NCI-H526 treated with DMSO at 0.1 percent for 48 hours (cell line): ENCODE measurements at regions not wholly inside any gene's neighbourhood (a gene's known extent, or its start where the extent isn't known, plus 50 kb on each side); places are given as distances from the start of the nearest gene placed in this dataset.
"Not testable (repeated sequence)": the region's sequence is repeated elsewhere in the genome, so short reads cannot be mapped to it uniquely, and the experiment has no call there.

Experiments used
- DNase-seq: peaks from one replicate; lab custom pipeline; 2025; lab: John Stamatoyannopoulos, UW

DNA sequence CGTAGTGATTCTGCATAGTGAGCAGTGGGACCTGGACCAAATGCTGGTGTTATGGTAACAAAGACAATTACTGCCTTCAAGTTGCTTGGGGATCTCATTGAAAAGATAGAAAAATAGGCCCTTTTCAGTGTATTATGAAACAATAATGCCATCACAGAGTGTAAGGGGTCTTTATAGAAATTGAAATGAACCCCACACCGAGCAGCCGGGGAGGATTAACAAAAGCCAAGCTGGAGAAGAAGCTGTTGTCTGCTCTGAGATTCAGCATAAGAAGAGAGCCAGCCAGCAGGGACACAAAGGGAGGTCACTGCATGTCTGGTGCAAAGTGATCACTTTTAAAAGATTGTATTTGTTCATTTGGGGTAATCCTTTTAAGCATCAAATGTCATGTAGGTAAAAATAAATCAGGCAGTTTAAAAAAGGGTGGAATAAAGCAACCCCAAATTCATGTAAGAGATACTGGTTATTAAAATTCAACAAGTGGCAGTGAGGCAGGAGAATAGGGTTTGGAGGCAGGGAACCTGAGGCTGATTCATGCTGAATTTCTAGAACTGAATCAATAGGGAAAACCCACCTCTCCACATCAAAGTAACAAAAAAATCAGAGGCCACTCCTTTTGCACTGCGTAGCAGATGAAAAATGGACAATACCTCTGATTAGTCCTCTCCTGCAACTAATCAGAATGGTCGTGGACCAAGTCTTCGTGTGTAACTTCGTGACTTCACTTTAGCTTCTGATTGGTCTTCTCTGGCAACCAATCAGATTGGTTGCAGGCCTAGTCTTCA lies 1548.3 kb upstream of the SLC10A2 start:
- DNase-seq = no peak

DNA sequence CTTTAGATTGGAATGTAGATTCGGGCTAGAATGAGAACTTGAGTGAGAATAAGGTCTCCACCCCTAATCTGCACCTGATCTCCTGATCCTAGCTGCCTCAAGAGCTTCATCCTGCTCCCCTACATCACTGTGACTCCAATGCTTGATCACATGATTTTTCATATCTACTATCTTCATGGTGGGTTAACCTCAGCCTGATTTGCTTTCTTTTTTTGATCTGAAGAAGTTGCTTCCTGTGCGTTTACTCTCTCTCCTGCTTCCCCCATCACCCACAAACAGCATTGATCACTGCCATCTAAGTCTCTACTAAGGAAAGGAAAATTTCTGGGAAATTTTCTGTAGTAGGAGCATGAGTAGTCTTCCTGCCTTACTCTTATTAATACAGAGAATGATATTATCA lies 1542.1 kb upstream of the SLC10A2 start:
- no peak for DNase-seq

DNA sequence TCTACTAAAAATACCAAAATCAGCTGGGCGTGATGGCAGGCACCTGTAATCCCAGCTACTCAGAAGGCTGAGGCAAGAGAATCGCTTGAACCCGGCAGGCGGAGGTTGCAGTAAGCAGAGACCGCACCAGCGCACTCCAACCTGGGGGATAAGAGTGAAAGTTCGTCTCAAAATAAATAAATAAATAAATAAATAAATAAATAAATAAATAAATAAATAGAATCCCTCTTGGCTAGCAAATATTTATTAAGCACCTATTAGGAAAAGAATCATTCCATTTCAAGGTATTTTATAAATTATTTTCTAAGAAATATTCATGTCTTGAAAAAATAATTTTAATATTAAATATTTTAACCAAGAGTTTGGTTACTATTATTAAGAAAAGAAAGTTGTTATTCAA lies 1539.2 kb upstream of the SLC10A2 start:
- DNase-seq = not testable (repeated sequence)

DNA sequence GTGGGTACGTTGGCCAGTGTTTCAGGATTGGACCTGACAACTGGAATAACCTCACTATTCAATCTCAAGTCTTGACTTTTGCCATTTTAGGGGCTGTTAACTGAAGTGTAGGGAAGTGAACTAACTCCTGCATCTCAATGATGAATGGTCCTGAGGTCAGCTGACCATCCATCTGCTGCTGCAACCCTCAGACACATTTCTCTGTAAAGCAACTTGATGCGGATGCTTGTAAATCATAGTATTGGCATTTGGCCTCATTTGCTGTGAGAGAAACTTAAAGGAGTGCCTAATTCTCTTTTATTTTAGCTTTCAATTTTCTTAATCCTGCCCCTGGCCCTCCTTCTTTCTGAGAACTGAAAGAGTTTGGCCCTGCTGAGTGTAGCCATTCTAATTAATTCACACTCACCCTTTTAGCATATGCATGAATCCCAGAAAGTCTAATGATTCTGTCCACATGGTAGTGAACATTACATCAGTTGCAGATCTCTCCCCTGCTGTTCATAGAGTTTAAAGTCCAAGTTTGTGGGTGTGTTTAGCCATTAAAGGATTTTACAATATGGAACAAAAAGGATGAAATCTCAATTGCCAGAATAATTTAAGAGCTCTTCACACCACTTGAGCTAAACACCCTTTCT lies 1531.4 kb upstream of the SLC10A2 start:
- no peak for DNase-seq

DNA sequence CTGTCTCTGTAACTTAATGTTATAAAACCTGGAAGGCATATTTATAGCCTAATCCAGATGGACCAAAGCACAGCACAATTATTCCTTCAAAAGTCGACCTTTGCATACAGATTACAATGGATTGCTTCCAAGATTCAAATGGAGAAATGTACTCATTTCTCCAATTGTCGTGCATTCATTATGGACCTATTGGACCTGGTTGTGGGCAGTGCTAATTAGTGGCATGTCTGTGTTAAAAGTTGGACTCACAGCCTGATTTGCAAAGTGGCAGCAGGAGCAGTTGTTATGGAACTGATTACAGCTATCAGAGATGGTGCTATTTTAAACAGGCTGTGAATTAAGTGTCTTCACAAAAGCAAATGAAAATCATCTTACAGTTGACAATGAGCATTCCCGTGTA lies 1529.3 kb upstream of the SLC10A2 start:
- no peak for DNase-seq

DNA sequence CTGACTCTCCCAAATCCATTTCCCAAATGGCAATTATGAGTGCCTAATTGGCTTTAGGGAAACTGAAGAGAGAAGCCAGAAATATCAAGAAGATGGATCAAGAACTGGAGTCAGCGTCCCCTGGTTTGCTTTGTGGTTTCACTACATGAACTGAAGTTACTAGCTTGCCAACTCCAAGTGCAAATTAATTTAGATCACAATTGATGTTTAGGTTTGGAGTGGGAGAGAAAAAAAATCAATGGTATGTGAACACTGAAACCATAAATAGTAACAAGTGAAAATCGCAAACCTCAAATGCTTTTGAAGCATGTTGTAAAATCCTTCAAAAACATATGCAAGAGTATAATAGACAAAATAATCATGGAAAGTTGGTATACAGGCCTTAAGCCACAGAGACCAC lies 1528.6 kb upstream of the SLC10A2 start:
- DNase-seq = no peak

DNA sequence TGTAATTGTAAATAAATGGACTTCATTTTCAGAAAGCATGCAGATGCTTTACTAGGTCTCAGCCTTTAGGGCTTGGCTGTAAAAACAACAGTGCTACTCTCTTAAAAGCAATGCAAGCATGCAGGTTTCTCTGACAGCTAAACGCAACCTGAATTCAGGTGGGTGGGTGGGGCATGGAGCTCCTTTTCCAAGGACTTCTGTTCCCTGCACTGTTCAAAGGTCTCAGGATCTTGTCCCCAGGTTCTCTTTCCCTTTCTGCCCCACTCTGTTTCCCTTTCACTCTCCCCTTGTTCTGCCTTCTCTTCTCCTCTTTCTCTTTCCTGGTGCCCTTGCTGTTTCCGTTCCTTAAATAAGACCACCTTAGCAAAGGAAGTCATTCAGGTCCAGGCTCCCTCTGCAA lies 1527.5 kb upstream of the SLC10A2 start:
- no peak for DNase-seq

DNA sequence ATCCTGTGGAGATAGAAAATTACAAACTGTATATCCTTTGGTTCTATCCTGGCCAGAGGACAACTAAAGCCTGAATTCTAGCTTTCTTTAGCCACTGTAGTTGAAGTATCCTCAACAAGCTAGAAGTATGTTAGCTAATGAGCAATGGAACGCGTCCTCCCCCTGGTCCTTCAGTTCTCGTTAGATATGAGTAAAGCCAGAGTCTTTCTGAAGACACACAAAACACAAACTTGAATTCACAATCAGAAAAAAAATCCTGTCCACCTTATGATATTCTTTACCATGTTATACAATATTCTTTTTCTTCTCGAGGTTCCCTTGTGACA lies 1527.0 kb upstream of the SLC10A2 start:
- DNase-seq = no peak

DNA sequence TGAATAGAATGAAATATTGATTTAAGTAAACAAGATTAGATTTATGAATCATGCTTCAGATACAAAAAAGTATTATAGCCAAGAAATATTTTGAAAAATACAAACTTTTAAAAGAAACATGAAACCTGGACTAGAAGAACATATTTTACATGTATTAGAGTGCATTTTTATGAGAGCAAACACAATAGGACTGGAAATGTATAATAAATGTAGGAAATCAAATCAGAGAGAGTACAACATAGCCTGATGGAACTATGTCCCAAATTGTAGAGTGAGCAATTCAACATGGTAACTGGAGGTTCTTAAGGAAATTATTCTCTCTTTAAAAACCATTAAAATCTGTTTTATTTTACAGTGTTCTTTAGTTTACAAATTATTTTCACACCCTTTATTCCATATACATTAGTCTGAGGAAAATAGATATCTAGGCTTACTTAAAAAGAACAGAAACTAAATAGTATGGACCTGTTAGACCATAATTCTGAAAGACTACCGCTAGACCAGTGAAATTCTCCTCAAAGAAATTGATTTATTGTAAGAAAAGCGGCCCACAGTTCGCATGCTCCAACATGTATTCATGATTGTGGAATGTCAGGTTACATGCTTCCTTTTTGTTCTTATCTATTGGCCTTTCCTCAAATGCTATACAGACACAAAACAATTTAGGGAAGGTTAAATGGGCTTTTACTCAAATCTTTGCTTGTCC lies 1526.5 kb upstream of the SLC10A2 start:
- no peak for DNase-seq

DNA sequence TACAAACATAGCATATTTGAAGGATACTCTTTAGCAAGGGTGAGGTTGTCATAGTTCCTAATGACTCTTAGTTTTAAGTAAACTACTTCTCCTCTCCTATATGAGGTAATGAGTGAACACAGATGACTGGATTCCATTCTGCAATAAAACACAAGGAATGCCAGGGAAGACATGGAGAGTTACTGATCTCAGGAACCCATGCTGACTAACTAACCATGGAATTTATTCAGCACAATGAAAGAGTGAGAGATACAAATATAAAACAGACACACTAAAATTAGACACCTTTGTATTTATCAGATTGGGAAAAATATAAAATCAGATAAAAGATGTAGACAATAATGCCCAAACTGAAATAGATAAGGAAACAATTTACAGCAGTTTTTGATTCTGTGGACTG lies 1525.9 kb upstream of the SLC10A2 start:
- no peak for DNase-seq

DNA sequence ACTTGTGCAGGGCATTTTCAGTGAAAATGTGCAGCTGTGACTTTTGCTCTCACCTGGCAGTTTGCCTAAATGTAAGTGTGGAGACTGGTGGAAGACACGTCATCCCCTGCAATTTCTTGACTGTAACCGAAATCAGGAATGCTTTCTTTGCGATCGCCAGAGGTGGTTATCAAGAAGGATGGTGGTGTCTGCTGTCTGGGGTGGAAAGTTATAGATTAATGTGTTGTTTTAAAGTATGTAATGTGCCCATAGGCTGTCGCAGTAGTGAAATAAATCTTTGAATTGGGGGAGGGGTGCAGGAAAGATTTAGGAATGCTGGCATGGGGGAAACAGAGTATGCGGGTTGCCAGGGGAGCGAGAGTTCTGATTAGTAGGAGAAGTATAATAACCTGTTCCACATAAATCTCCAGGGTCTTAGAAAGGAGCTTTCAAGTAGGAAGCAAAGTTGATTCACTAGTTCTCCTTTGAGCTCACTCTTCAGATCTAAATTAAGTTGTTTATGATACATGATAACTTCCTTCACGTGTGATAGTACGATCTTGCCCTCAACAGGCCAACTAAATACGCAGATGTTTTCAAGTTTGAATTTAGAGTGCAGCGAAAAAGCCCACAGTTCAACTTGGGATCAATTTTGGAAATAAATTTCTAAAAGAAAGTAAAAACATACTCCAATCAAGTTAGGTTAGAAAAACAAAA lies 1520.0 kb upstream of the SLC10A2 start:
- no peak for DNase-seq

DNA sequence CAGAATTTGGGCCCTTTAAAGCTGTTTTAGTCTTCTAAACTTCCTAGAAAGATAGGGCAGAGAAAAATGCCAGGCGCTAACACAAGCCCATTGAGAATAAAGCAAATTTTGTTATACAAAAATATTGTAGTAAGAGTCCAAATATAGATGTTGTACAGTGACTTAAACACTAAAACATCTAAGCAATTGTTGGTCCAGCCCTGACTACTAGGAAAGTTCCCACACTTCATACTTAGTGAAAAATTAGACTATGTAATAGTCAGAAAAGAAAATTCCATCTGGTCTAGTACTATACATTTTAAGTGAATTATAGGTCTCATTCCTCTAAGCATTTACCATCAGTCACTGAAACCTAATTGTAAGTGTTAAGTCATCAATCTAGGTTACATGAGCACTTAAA lies 1518.3 kb upstream of the SLC10A2 start:
- DNase-seq = no peak

DNA sequence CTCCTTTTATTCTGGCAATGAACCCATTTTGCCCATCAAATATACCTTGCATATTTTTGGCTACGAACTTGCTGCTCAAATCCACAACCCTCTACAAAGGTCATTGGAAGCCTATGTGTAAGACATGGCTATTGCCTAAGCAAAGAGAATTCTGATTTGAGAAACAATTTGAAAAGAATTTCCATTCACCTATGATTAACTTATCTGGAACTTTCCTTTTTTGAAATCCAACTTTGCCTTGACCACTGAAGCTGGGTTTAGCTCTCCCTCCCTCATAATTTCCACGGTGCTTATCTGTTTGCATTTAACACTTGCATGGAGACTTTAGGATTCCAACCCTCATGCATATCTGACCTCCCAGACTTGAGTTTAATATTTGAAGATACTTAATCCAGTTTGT lies 1514.7 kb upstream of the SLC10A2 start:
- DNase-seq = no peak

DNA sequence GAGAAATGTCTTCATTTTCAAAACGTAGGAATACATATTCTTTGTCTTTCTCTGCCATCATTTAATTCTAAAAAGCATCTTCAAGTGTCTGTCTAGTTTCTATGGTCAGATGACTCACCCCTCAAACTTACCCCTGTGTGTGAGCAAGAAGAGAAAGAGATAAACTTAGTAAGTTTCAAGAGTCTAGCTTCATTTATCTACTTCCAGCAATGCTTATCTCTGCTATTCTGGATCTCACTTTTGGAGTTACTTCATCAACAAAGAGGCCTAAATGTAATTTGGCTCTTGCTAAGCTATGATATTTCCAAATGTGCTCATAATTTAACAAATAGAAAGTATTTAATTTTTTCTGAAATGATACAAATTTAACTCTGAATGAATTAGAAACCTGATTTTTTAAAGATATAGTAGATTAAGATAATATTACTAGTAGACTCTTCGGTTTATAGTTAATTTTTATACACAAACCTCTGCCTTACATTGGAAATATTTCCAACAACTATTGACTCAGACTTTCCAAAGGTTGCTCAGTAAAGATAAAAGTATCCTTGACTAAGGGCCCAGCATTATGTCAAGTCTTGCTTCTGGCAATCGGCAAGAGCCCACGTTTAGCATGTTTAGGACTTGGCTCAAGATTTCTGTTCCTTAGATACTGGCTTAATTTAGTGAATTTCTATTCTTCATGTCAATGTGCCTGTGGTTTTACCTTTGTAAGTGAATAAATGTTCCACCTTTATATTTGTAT lies 1511.0 kb upstream of the SLC10A2 start:
- no peak for DNase-seq

DNA sequence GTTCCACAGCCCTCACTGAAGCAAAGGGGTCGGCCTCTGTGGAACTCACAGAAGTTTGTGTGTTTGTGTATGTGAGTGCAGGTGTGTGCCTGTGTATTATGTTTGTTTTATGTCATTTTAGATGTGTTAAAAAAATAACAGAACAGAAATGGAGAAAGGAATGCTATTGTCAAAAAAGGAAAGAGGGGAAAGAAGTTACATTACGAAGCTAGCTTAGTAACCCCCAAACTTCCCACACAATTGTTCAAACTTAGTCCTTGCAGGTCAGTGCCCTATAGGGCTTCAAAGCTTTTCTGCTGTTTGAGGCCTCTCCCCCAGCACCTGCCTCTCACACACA lies 1505.6 kb upstream of the SLC10A2 start:
- no peak for DNase-seq

DNA sequence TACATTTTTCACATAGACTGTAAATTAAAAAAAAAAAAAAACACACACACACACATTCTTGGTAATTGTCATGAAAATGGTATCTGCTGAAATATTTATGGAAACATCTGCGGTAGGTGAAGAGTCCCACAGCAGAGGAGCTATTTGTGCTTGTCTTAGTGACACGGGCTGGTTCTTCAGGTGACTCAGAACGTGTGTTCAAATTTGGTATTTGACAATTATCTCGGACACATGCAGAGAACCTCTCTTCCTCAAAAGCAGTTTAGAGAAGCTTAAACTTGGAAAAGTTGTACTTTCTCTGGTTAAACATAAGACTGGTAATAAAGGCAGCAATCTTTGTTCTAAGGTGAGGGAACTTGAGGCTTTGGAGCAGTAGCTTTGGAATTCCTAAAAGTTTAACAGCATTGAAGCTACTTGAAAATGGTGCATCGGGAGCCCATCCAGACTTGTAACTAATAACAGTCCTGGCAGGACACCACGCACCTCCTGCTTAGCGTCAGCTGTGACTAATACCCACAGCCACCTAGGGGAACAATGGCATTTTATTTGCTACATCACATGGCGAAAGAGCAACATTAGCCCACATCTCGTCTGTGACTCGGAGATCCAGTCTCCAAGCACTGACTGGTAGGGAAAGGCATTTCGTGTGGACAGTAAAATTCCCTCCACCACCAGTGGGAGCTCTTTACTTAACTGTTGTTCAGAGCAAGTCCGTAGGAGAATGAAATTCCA lies 1505.1 kb upstream of the SLC10A2 start:
- DNase-seq = peak; percentile 77

DNA sequence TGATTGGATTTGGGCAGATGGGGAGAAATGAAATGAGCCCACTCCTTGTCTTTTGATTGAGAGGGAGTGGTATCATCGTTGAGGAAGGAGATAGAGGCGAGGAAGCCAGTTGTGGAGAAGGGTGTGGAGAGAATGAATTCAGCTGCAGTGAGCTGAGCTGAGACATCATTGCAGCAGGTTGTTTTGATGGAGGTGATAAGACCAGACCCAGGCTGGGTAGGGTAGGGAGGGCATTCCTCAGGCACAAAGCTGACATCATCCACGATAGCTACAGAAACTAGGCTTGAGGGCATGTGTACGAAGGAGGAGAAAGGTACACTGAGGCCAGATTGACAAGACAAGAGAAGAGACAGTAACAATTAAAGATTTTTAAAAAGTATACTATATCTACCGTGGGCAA lies 1500.9 kb upstream of the SLC10A2 start:
- no peak for DNase-seq

DNA sequence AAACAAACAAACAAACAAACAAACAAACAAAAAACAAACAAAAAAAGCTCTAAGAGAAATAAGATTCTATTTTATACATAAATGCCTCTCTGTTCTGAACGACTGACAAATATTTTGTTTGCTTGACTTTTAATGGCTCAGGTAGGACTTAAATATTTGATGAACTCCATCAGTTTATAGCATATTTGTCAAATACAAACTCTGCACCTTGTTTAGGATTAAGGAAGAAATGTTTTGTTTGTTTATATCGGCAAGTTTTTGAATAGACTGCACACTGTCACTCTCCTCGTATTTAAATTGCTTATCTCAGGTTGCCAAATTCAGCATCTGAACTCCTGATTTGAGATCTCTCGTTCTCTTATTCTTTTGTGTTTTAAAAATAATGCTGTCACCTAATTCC lies 1499.7 kb upstream of the SLC10A2 start:
- DNase-seq = no peak

DNA sequence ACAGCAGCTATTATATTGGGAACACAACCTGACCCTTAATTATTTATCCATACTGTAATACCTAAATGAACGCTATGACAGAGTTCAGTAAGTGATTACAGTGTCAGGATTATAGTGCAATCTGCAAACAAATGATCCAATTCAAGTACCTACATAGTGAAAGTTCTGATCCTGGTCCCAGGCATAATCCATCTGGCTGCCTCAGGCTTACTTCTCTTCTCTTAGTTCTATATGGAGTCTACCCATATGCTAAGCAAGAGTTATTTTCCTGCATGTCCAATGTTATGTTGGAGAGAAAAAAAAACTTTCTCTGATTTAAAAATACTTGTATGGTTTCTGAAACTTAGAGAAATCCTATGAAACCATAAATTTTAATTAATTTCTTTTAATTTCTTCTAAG lies 1487.7 kb upstream of the SLC10A2 start:
- DNase-seq = no peak

DNA sequence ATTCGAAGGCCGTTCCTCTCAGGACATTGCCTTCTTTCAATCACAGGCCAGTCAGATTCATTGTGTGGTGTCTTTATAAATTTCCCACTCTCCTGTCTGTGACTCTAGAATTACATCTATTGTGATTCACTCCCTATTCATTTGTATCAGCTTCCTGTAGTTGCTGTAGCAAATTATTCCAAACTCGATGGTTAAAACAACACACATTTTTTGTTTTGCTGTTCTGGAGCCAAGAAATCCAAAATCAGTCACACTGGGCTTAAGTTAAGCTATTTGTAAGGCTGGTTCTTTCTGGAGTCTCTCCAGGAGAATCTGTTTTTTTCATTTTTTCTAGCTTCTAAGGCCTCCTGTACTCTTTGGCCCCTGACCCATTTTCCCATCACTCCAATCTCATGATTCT lies 1487.0 kb upstream of the SLC10A2 start:
- DNase-seq = no peak

DNA sequence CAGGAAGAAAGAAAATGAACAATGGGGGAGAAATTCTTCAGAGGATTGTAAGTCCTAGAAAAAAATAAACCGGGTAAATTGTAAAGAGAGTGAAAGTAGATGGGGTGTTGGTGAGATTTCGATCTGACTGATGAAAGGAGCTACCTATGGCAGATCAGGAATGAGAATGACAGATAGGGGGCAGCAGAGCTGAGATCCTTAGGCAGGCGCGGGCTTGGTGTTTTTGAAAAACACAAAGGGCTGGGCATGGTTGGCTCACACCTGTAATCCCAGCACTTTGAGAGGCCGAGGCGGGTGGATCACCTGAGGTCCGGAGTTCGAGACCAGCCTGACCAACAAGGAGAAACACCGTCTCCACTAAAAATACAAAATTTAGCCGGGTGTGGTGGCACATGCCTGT lies 1468.6 kb upstream of the SLC10A2 start:
- no peak for DNase-seq

DNA sequence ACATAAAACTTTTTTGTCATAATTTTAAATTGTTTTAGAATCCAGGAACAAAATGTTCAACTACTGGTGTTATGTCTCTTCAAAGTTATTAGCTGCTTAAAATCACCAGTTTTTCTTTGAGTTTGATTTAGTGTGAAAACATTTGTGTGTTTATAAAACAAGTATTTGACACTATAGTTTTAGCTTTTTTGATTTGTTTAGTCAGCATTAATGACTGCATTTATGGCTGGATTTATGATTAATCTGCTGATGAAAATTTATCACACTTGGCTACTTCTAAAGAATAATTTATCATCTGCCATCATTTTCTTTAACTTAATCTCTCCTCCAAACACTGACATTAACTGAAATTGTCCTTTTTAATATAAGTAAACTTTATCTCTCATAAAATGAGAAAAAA lies 1465.9 kb upstream of the SLC10A2 start:
- DNase-seq = no peak
